K562 (cell line): ENCODE measurements at regions not wholly inside any gene's neighbourhood (a gene's known extent, or its start where the extent isn't known, plus 50 kb on each side); places are given as distances from the start of the nearest gene placed in this dataset.

Experiments
- ATAC-seq: fragments of 200-7000 bp; cut with Tn5 transposase; 3 replicates; pipeline ENCODE4 v1.9.1; 2020; ENCODE audit warnings: moderate library complexity
- BruUV-seq: library from RNA; stranded (reverse); fragments of 400-500 nt; replicated peaks from 2 replicates; lab custom pipeline; 2021; lab: Mats Ljungman, UMichigan
- CTCF ChIA-PET: fragments of 300-600 bp; formaldehyde crosslinking; extraction: SDS; loops from one replicate; lab custom pipeline; 2021; ENCODE audit warnings: low intra/inter-chr PET ratio; lab: Yijun Ruan, JAX
- POLR2A ChIA-PET: fragments of 300-600, 350-650 bp; sonication (Branson Sonifier 250); formaldehyde crosslinking; extraction: SDS; loops from one replicate; lab custom pipeline; 2021; ENCODE audit warnings: antibody characterized with exemption, inconsistent platforms; lab: Yijun Ruan, JAX
- DNase-seq, 4 experiments: peaks; one replicate each; pipeline versions ENCODE4 v3.0.0 to v3.0.0-alpha.2; 2011 to 2018; ENCODE audit warnings: low spot score in 3 of 4, mixed read lengths in 3 of 4; ENCODE audit errors: extremely low read depth in 1 of 4
- FAIRE-seq: peaks from 2 replicates; lab custom pipeline; 2011; peaks lifted over from hg19 to GRCh38; lab: Jason Lieb, UNC
- H2AFZ ChIP-seq: 2 replicates; pipeline ENCODE4 v1.6.0; 2011; ENCODE audit warnings: low read depth, low read length, control low read depth, inconsistent platforms
- H3K27ac ChIP-seq: fragments of 200-600 bp; 3 replicates; pipeline ENCODE4 v1.8.0; 2011; ENCODE audit warnings: low read depth, mild to moderate bottlenecking, control low read depth, inconsistent platforms, low read length, moderate library complexity, mixed read lengths; ENCODE audit errors: extremely low read depth
- H3K27me3 ChIP-seq, 2 experiments: fragments of 300-600 bp in 1 of 2; 2 replicates in 1 of 2; 3 replicates in 1 of 2; pipeline versions ENCODE4 v1.6.0 to v1.8.0; 2011; ENCODE audit warnings: inconsistent platforms in 2 of 2, low read length in 2 of 2, mild to moderate bottlenecking in 1 of 2, mixed read lengths in 1 of 2, moderate library complexity in 1 of 2; ENCODE audit not compliant: control insufficient read depth in 2 of 2, insufficient read depth in 2 of 2
- H3K36me3 ChIP-seq: fragments of 300-600 bp; 3 replicates; pipeline ENCODE4 v1.8.0; 2011; ENCODE audit warnings: mild to moderate bottlenecking, low read length, inconsistent platforms; ENCODE audit not compliant: control insufficient read depth, insufficient read depth
- H3K4me1 ChIP-seq, 2 experiments: fragments of 200-600 bp in 1 of 2; replicated peaks in 1 of 2; 2 replicates in 1 of 2; 3 replicates in 1 of 2; pipeline versions ENCODE4 v1.5.1 to v1.8.0; 2011; ENCODE audit warnings: inconsistent platforms in 2 of 2, low read length in 2 of 2, mild to moderate bottlenecking in 1 of 2, mixed read lengths in 1 of 2, moderate library complexity in 1 of 2; ENCODE audit not compliant: control insufficient read depth in 2 of 2, insufficient read depth in 2 of 2
- H3K4me2 ChIP-seq: 2 replicates; pipeline ENCODE4 v1.6.1; 2011; ENCODE audit warnings: low read length, control low read depth, inconsistent platforms, mixed read lengths; ENCODE audit not compliant: insufficient read depth
- H3K4me3 ChIP-seq: fragments of 200-600 bp; sonication (generic), shearing (Covaris generic); 2 replicates; pipeline ENCODE4 v1.5.1; 2016; ENCODE audit warnings: control low read depth, inconsistent platforms
- H3K79me2 ChIP-seq: fragments of 200-600 bp; 3 replicates; pipeline ENCODE4 v1.8.0; 2011; ENCODE audit warnings: low read length, inconsistent platforms; ENCODE audit not compliant: control insufficient read depth, insufficient read depth
- H3K9ac ChIP-seq, 2 experiments: 2 replicates each; pipeline versions ENCODE4 v1.6.0 to v1.6.1; 2011; ENCODE audit warnings: low read depth in 2 of 2, low read length in 2 of 2, control low read depth in 1 of 2, inconsistent platforms in 1 of 2, mild to moderate bottlenecking in 1 of 2, mixed read lengths in 1 of 2; ENCODE audit not compliant: insufficient read depth in 1 of 2
- H3K9me1 ChIP-seq: one replicate; pipeline ENCODE4 v1.6.0; 2011; ENCODE audit warnings: inconsistent platforms, mild to moderate bottlenecking, low read length, moderate library complexity; ENCODE audit not compliant: control insufficient read depth, insufficient read depth
- H3K9me3 ChIP-seq: replicated peaks from 2 replicates; pipeline ENCODE4 v1.5.1; 2011; ENCODE audit warnings: low read depth, low read length, inconsistent platforms; ENCODE audit not compliant: control insufficient read depth, insufficient read depth
- H4K20me1 ChIP-seq: replicated peaks from 2 replicates; pipeline ENCODE4 v1.6.1; 2011; ENCODE audit warnings: low read length, inconsistent platforms, mixed read lengths; ENCODE audit not compliant: control insufficient read depth, insufficient read depth
- ARID2 ChIP-seq: fragments of 450-650 bp; IDR thresholded peaks from 2 replicates; pipeline ENCODE4 v1.6.1; 2017; ENCODE audit warnings: antibody characterized with exemption, mild to moderate bottlenecking
- CTBP1 ChIP-seq: fragments of 450-650 bp; IDR thresholded peaks from 2 replicates; pipeline ENCODE4 v1.6.1; 2016; ENCODE audit warnings: borderline replicate concordance
- GMEB1 ChIP-seq: fragments of 250-450 bp; sonication (Bioruptor Pico); IDR thresholded peaks from 2 replicates; pipeline ENCODE4 v1.4.0; 2020; ENCODE audit warnings: mild to moderate bottlenecking
- HLTF ChIP-seq: fragments of 450-650 bp; IDR thresholded peaks from 2 replicates; pipeline ENCODE4 v1.6.1; 2016
- ILF3 ChIP-seq: fragments of 450-650 bp; IDR thresholded peaks from 2 replicates; pipeline ENCODE4 v1.6.1; 2018; ENCODE audit warnings: antibody characterized with exemption, mild to moderate bottlenecking, moderate library complexity, borderline replicate concordance
- KLF16 ChIP-seq: IDR thresholded peaks from 2 replicates; pipeline ENCODE4 v1.6.1; 2016; ENCODE audit warnings: antibody characterized with exemption
- NFYB ChIP-seq: IDR thresholded peaks from 2 replicates; pipeline ENCODE4 v1.6.1; 2011; ENCODE audit warnings: mild to moderate bottlenecking, moderate library complexity; ENCODE audit not compliant: insufficient read length; ENCODE audit errors: extremely low read depth
- PHF20 ChIP-seq: fragments of 450-650 bp; IDR thresholded peaks from 2 replicates; pipeline ENCODE4 v1.6.1; 2018; ENCODE audit not compliant: partially characterized antibody
- RB1 ChIP-seq: fragments of 450-650 bp; IDR thresholded peaks from 2 replicates; pipeline ENCODE4 v1.6.1; 2017; ENCODE audit warnings: low read depth, mild to moderate bottlenecking
- RBBP5 ChIP-seq: fragments of 200-600 bp; sonication (generic); IDR thresholded peaks from 2 replicates; pipeline ENCODE4 v1.6.1; 2012; ENCODE audit warnings: borderline replicate concordance, mild to moderate bottlenecking, low read length, control low read depth, inconsistent platforms; ENCODE audit not compliant: insufficient read depth, poor library complexity, severe bottlenecking
- ZBED1 ChIP-seq: IDR thresholded peaks from 2 replicates; pipeline ENCODE4 v1.6.1; 2014
- ZNF124 ChIP-seq: sonication (generic); formaldehyde crosslinking; IDR thresholded peaks from 2 replicates; pipeline ENCODE4 v1.8.1; 2022; ENCODE audit warnings: missing genetic modification reagents
- ZNF224 ChIP-seq: sonication (generic); formaldehyde crosslinking; IDR thresholded peaks from 2 replicates; pipeline ENCODE4 v1.8.0; 2022; ENCODE audit warnings: mild to moderate bottlenecking, missing genetic modification reagents
- ZNF717 ChIP-seq: fragments of 250-450 bp; sonication (Bioruptor Pico); IDR thresholded peaks from 2 replicates; pipeline ENCODE4 v1.5.0; 2021
- ZNF79 ChIP-seq: fragments of 250-450 bp; sonication (Bioruptor Pico); IDR thresholded peaks from 2 replicates; pipeline ENCODE4 v1.4.0; 2020; ENCODE audit warnings: low read depth, mild to moderate bottlenecking, moderate library complexity
- ZZZ3 ChIP-seq: fragments of 450-650 bp; IDR thresholded peaks from 2 replicates; pipeline ENCODE4 v1.6.1; 2016; ENCODE audit warnings: antibody characterized with exemption, mild to moderate bottlenecking, moderate library complexity
- WGBS: fragments of 100-300 bp; shearing (Covaris generic); methylation state at CpG from one replicate; pipeline ENCODE4 v1.1.6; 2016; ENCODE audit warnings: low coverage, mixed read lengths; ENCODE audit not compliant: insufficient coverage; ENCODE audit errors: missing lambda C conversion rate; 5-methylcytosine and 5-hydroxymethylcytosine counted together
- in situ Hi-C: fragments of 300-500 bp; cut with MboI; formaldehyde crosslinking; loops from 4 replicates; pipeline ENCODE4 v1.15.0; 2018; ENCODE audit warnings: inconsistent platforms, mixed read lengths
- intact Hi-C: fragments of 100-400 bp; cut with micrococcal nuclease; formaldehyde crosslinking; loops from 2 replicates; pipeline ENCODE4 v1.14.2; 2022

- FAIRE-seq, result no peak
- no peaks in the 10 kb centered on the region for H3K4me1 ChIP-seq
- H3K27ac ChIP-seq, result no peak overlapping the region
- ATAC-seq, result no peak
- H3K27me3 ChIP-seq, result no peaks in the 10 kb centered on the region
- H3K4me3 ChIP-seq, result no peak overlapping the region
- 0% methylated on average over 6 of the region's 6 CpGs for WGBS
- in situ Hi-C loops, result no loop called here
- no peaks in the 10 kb centered on the region for H3K79me2 ChIP-seq
- ChIA-PET CTCF (no interaction called here), POLR2A (no interaction called here)
- no peak for DNase-seq
- TF ChIP-seq ZNF717 (CRISPR knock-in tag) (no peak), CTBP1 (no peak), HLTF (no peak), PHF20 (no peak), RBBP5 (no peak), ZBED1 (no peak), ZZZ3 (no peak), ARID2 (no peak), GMEB1 (CRISPR knock-in tag) (no peak), ZNF79 (CRISPR knock-in tag) (no peak), NFYB (no peak), ZNF224 (CRISPR knock-in tag) (no peak), RB1 (no peak), ZNF124 (CRISPR knock-in tag) (no peak), KLF16 (no peak), ILF3 (no peak)
- H4K20me1 ChIP-seq, result no peaks in the 10 kb centered on the region
- H3K9me1 ChIP-seq, result no peaks in the 10 kb centered on the region
- no TSS peak for BruUV-seq
- H3K9ac ChIP-seq, result no peak overlapping the region
- no peaks in the 10 kb centered on the region for H3K36me3 ChIP-seq
- intact Hi-C loops, result no loop called here
- no peak overlapping the region for H2AFZ ChIP-seq
- no peaks in the 10 kb centered on the region; the same call in 1 of the 2 replicates for H3K9me3 ChIP-seq
- H3K4me2 ChIP-seq, result no peak overlapping the region
Measured at GRCh38 chr2:21947046-21947445, 823.3 kb downstream of the TDRD15 start.
